ENCODE measurements at regions not wholly inside any gene's neighbourhood (a gene's known extent, or its start where the extent isn't known, plus 50 kb on each side); places are given as distances from the start of the nearest gene placed in this dataset.
"Not testable (repeated sequence)": the region's sequence is repeated elsewhere in the genome, so short reads cannot be mapped to it uniquely, and the experiment has no call there.

DNA sequence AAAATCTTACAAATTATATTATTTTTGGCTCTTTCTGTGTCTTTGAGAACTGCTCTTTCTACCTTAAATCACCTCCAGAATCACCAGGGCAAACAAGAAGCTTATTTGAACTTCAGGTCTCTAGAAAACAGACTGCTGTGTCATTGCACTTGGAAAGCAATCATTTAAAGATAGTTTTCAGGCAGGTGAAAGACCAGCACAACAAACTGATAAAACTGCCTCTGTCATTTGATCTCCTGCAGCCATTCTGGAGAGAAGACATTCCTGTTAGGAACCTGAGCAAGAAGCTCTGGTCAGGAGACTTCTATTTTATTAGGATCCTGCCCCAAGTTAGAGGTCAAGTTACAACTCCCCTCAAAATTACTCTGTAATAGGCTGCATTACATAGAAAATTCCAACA is 50.7 kb upstream of the AP4E1 start:
- no peak for DNase-seq (ENCODE audit: low read depth)

GRCh38 chr15:50854601-50855490 is 53.6 kb upstream of the AP4E1 start:
- peak; percentile 33 for DNase-seq (ENCODE audit: low read depth)

DNA sequence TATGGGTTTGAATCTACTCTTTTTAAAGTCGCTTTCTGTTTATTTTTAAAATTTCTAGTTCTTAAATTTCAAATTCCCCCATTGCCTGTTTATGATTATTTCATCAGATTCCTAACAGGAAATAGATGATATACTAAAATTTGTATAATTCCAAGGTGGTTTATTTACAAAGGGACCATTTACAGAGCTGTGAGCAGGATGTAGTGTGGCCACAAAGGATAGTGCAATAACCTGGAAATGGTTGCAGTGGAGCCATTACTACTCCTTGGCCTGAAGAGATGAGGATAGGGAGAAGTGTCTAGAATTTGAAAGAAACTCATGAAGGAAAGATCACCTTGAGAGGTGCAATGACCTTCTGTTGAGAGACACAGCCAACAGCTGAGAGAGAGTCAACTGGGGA is 58.5 kb upstream of the AP4E1 start:
- no peak for DNase-seq (ENCODE audit: low read depth)

- no peak for DNase-seq (ENCODE audit: low read depth)
These were observed 60.1 kb upstream of the AP4E1 start for GRCh38 chr15:50848349-50848748.

- not testable (repeated sequence) for DNase-seq (ENCODE audit: low read depth)
These were observed 63.3 kb upstream of the AP4E1 start for GRCh38 chr15:50845181-50845580.

GRCh38 chr15:50840520-50840919 is 68.0 kb upstream of the AP4E1 start:
- no peak for DNase-seq (ENCODE audit: low read depth)

DNA sequence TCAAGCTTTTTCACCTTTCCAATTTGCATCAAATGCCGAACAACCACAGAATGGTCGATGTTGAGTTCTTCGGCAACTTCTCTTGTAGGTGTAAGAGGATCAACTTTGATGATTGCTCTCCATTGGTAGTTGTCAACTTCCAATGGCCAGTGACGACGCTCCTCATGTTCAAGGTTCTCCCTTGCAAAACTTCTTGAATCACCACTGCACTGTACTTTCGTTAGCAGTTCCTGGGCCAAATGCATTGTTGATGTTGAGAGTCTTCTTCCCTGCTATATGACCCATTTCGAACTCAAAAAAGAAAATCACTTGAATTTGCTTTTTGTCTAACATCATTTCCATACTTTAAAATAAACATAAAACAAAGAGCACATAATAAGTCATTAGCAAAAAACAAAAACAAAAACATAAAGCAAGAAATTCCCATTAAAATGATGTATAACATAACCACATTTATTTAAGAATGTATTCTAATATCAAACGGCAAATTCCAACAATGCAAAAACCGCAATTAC is 71.2 kb upstream of the AP4E1 start:
- no peak for DNase-seq (ENCODE audit: low read depth)

DNA sequence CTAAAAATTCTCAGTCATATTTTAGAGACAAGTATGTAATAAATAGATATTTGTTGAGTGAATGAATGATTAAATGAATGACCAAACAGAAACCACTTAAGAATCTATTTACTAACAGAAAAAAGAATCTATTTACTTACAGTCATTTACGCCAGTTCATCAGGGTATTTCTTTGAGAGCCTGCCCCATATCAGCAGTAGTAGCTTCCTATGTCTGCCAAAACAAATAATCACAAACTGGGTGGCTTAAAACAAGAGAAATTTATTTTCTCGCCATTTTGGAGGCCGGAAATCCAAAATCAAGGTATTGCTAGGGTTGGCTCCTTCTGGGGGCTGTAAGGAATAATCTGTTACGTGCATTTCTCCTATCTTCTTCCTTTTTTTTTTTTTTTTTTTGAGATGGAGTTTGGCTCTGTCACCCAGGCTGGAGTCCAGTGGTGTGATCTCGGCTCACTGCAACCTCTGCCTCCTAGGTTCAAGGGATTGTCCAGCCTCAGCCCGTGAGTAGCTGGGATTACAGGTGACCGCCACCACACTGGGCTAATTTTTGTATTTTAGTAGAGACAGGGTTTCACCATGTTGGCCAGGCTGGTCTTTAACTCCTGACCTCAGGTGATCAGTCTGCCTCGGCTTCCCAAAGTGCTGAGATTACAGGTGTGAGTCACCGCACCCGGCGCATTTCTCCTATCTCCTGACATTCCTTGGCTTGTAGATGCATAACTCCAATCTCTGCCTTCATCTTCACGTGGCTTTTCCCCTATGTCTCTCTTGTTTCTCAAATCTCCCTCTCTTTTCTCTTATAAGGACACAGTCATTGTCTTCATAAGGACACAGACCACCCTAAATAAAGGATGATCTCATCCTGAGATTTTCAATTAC is 65.2 kb upstream of the SPPL2A start:
- DNase-seq (ENCODE audit: low read depth): peak; percentile 26

GRCh38 chr15:50828610-50829206 is 63.2 kb upstream of the SPPL2A start:
- peak; percentile 92 for DNase-seq (ENCODE audit: low read depth)

- no peak for DNase-seq (ENCODE audit: low read depth)
These were observed 60.4 kb upstream of the SPPL2A start for GRCh38 chr15:50825946-50826345.

GRCh38 chr15:50824514-50824913 is 59.0 kb upstream of the SPPL2A start:
- no peak for DNase-seq (ENCODE audit: low read depth)

DNA sequence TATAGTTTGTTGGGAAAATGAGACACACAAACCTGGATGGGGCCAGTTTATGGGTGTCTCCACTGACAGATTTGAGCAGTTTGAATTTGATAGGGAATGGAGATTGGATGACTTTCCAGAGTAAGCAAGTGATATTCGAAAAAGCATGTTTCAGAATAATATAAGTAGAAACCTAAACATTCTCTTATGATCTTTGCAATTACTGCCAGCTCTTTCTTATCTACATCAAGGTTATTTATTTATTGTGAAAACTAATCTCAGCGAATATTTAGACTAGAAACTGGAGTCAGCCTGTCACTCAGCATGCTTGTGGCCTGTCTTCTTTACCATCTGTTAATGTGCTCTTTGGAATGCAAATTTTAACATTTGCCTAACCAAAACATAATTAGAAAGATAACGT is 57.8 kb upstream of the SPPL2A start:
- DNase-seq (ENCODE audit: low read depth): no peak

DNA sequence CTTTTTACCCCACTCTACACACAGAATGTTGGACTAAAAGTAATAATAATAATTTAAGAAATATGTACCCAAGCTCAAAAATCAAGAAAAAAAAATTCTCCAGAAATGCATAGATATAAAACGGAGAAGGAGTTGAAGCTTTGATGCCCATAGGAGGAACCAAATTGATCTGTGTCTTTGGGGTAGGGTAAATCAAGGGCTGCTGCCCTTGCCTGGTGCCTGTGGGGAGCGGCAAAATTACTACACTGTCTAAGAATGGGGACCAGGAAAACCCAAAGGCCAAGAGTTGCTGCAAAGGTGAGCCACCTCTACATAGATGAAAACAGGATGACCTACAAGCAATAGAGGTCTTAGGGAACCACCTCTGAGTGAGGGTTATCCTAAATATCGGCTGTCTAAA is 56.0 kb upstream of the SPPL2A start:
- no peak for DNase-seq (ENCODE audit: low read depth)

DNA sequence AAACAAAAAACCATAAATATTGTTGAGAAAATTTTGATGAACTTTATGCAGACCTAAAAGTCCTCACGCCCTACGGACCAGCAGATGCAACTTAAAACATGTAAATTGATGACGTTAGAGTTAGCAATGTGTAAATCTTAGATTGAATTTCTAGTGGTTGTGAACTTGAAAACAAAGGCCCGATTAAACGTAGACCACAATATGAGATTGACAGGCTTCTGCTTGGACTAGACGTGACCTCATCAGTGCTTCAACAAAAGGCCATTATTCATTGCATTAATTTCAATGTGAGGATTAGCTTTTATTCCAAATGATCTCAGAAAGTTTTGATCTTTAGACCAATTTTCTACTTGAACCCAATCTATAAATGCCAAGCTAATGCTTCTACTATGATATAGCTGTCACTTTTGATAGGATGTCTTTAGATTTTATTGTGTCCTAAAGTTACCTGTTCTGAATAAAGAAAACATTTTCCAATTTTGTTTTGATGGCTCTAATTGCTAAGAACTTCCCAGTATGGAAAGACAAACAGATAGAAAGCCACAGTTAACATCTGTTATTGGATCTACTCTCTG is 55.4 kb upstream of the SPPL2A start:
- DNase-seq (ENCODE audit: low read depth): no peak

- DNase-seq (ENCODE audit: low read depth): peak; percentile 32
These were observed 53.8 kb upstream of the SPPL2A start for GRCh38 chr15:50819344-50819743.

- no peak for DNase-seq (ENCODE audit: low read depth)
These were observed 50.6 kb upstream of the SPPL2A start for GRCh38 chr15:50815958-50816590.
